ENCODE measurements at regions not wholly inside any gene's neighbourhood (a gene's known extent, or its start where the extent isn't known, plus 50 kb on each side); places are given as distances from the start of the nearest gene placed in this dataset.

GRCh38 chrX:43590150-43590549 lies 65.9 kb upstream of the MAOA start:
- no peak for DNase-seq

GRCh38 chrX:43592597-43592996 lies 63.5 kb upstream of the MAOA start:
- DNase-seq: no peak

DNA sequence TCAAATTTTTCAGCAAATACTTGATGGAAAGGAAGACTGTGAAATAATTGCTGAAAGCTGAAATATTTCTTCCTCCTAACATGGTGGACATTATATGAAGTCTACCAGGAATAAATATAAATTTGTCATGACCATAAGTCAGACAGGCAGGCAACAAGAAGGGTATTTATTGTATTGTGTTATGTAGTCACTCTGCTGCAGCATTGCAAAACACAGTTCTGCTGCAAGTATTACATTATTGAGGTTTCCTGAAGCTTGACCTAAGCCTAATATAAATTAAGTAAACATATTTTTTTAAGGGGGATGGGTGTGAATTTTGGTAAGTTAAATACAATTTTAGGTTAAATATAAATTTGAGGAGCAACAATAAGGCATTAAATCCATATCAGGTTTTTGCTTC lies 60.2 kb upstream of the MAOA start:
- DNase-seq: no peak

DNA sequence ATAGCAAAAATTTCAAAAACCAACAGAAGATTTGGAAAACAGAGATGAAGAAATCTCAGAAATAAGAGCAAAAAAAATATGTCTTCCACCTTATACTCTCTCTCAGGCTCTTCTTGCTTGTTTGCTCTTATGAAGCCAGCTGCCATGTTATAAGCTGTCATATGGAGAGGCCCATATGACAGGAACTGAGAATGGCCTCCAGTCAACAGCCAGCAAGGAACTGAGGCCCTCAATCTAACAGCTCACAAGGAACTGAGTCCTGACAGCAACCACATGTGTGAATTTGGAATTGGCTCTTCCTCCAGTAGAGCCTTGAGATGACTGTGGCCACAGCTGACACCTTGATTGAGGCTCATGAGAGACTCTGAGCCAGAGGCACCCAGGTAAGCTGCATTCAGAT lies 51.3 kb upstream of the MAOA start:
- DNase-seq: no peak

- no peak for DNase-seq
These were observed 50.7 kb upstream of the MAOA start for GRCh38 chrX:43605351-43605750.

Measured in NCI-H226 (cell line).